NT2/D1 (cell line): ENCODE measurements at regions not wholly inside any gene's neighbourhood (a gene's known extent, or its start where the extent isn't known, plus 50 kb on each side); places are given as distances from the start of the nearest gene placed in this dataset.

Experiments
- YY1 ChIP-seq: IDR thresholded peaks from 2 replicates; pipeline ENCODE4 v1.6.1; 2011; ENCODE audit not compliant: insufficient read length, insufficient read depth
- ZNF274 ChIP-seq: IDR thresholded peaks from 2 replicates; pipeline ENCODE4 v1.6.1; 2011; ENCODE audit warnings: mild to moderate bottlenecking, low read depth, low read length

DNA sequence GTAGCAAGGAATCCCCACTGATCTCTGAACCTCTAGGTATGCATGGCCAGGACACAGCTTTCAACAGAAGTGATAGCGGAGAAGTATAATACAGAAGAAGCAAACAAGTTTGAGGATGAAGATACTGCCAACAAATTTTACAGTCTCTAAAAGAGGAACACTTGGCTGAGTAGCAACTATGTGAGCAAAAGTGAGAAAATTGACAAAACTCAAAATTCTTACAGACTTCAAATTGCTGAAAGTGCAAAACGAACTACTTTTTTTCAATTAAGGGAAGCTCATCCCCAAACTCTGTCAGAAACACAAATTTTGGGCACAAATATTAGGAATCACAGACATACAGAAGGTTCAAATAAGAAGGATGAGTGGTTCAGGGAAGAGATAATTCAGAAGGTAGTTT, 1324.6 kb downstream of the LRFN5 start:
- TF ChIP-seq YY1 (no peak), ZNF274 (no peak)
